K562 (cell line): ENCODE measurements at regions not wholly inside any gene's neighbourhood (a gene's known extent, or its start where the extent isn't known, plus 50 kb on each side); places are given as distances from the start of the nearest gene placed in this dataset.

Source experiments
- ATAC-seq: fragments of 200-7000 bp; cut with Tn5 transposase; 3 replicates; pipeline ENCODE4 v1.9.1; 2020; ENCODE audit warnings: moderate library complexity
- BruUV-seq: library from RNA; stranded (reverse); fragments of 400-500 nt; replicated peaks from 2 replicates; lab custom pipeline; 2021; lab: Mats Ljungman, UMichigan
- CTCF ChIA-PET: fragments of 300-600 bp; formaldehyde crosslinking; extraction: SDS; loops from one replicate; lab custom pipeline; 2021; ENCODE audit warnings: low intra/inter-chr PET ratio; lab: Yijun Ruan, JAX
- POLR2A ChIA-PET: fragments of 300-600, 350-650 bp; sonication (Branson Sonifier 250); formaldehyde crosslinking; extraction: SDS; loops from one replicate; lab custom pipeline; 2021; ENCODE audit warnings: antibody characterized with exemption, inconsistent platforms; lab: Yijun Ruan, JAX
- DNase-seq, 4 experiments: peaks; one replicate each; pipeline versions ENCODE4 v3.0.0 to v3.0.0-alpha.2; 2011 to 2018; ENCODE audit warnings: low spot score in 3 of 4, mixed read lengths in 3 of 4; ENCODE audit errors: extremely low read depth in 1 of 4
- FAIRE-seq: peaks from 2 replicates; lab custom pipeline; 2011; peaks lifted over from hg19 to GRCh38; lab: Jason Lieb, UNC
- H2AFZ ChIP-seq: 2 replicates; pipeline ENCODE4 v1.6.0; 2011; ENCODE audit warnings: low read depth, low read length, control low read depth, inconsistent platforms
- H3K27ac ChIP-seq: fragments of 200-600 bp; 3 replicates; pipeline ENCODE4 v1.8.0; 2011; ENCODE audit warnings: low read depth, mild to moderate bottlenecking, control low read depth, inconsistent platforms, low read length, moderate library complexity, mixed read lengths; ENCODE audit errors: extremely low read depth
- H3K27me3 ChIP-seq, 2 experiments: fragments of 300-600 bp in 1 of 2; 2 replicates in 1 of 2; 3 replicates in 1 of 2; pipeline versions ENCODE4 v1.6.0 to v1.8.0; 2011; ENCODE audit warnings: inconsistent platforms in 2 of 2, low read length in 2 of 2, mild to moderate bottlenecking in 1 of 2, mixed read lengths in 1 of 2, moderate library complexity in 1 of 2; ENCODE audit not compliant: control insufficient read depth in 2 of 2, insufficient read depth in 2 of 2
- H3K36me3 ChIP-seq: fragments of 300-600 bp; 3 replicates; pipeline ENCODE4 v1.8.0; 2011; ENCODE audit warnings: mild to moderate bottlenecking, low read length, inconsistent platforms; ENCODE audit not compliant: control insufficient read depth, insufficient read depth
- H3K4me1 ChIP-seq, 2 experiments: fragments of 200-600 bp in 1 of 2; replicated peaks in 1 of 2; 2 replicates in 1 of 2; 3 replicates in 1 of 2; pipeline versions ENCODE4 v1.5.1 to v1.8.0; 2011; ENCODE audit warnings: inconsistent platforms in 2 of 2, low read length in 2 of 2, mild to moderate bottlenecking in 1 of 2, mixed read lengths in 1 of 2, moderate library complexity in 1 of 2; ENCODE audit not compliant: control insufficient read depth in 2 of 2, insufficient read depth in 2 of 2
- H3K4me2 ChIP-seq: 2 replicates; pipeline ENCODE4 v1.6.1; 2011; ENCODE audit warnings: low read length, control low read depth, inconsistent platforms, mixed read lengths; ENCODE audit not compliant: insufficient read depth
- H3K4me3 ChIP-seq: fragments of 200-600 bp; sonication (generic), shearing (Covaris generic); 2 replicates; pipeline ENCODE4 v1.5.1; 2016; ENCODE audit warnings: control low read depth, inconsistent platforms
- H3K79me2 ChIP-seq: fragments of 200-600 bp; 3 replicates; pipeline ENCODE4 v1.8.0; 2011; ENCODE audit warnings: low read length, inconsistent platforms; ENCODE audit not compliant: control insufficient read depth, insufficient read depth
- H3K9ac ChIP-seq, 2 experiments: 2 replicates each; pipeline versions ENCODE4 v1.6.0 to v1.6.1; 2011; ENCODE audit warnings: low read depth in 2 of 2, low read length in 2 of 2, control low read depth in 1 of 2, inconsistent platforms in 1 of 2, mild to moderate bottlenecking in 1 of 2, mixed read lengths in 1 of 2; ENCODE audit not compliant: insufficient read depth in 1 of 2
- H3K9me1 ChIP-seq: one replicate; pipeline ENCODE4 v1.6.0; 2011; ENCODE audit warnings: inconsistent platforms, mild to moderate bottlenecking, low read length, moderate library complexity; ENCODE audit not compliant: control insufficient read depth, insufficient read depth
- H3K9me3 ChIP-seq: replicated peaks from 2 replicates; pipeline ENCODE4 v1.5.1; 2011; ENCODE audit warnings: low read depth, low read length, inconsistent platforms; ENCODE audit not compliant: control insufficient read depth, insufficient read depth
- H4K20me1 ChIP-seq: replicated peaks from 2 replicates; pipeline ENCODE4 v1.6.1; 2011; ENCODE audit warnings: low read length, inconsistent platforms, mixed read lengths; ENCODE audit not compliant: control insufficient read depth, insufficient read depth
- CLOCK ChIP-seq: fragments of 250-450 bp; sonication (Bioruptor Pico); IDR thresholded peaks from 2 replicates; pipeline ENCODE4 v1.4.0; 2020; ENCODE audit warnings: mild to moderate bottlenecking, moderate library complexity, borderline replicate concordance
- ZBTB11 ChIP-seq, 3 experiments: fragments of 200-800 bp in 1 of 3; fragments of 250-450 bp in 1 of 3; fragments of 450-650 bp in 1 of 3; sonication (Bioruptor Pico) in 1 of 3; sonication (Bioruptor generic) in 1 of 3; formaldehyde crosslinking in 1 of 3; IDR thresholded peaks; 2 replicates each; pipeline versions ENCODE4 v1.6.1 to v1.8.0; 2016 to 2022; ENCODE audit warnings: mild to moderate bottlenecking in 2 of 3, missing genetic modification characterization in 2 of 3, missing compliant biosample characterization in 1 of 3, moderate library complexity in 1 of 3
- WGBS: fragments of 100-300 bp; shearing (Covaris generic); methylation state at CpG from one replicate; pipeline ENCODE4 v1.1.6; 2016; ENCODE audit warnings: low coverage, mixed read lengths; ENCODE audit not compliant: insufficient coverage; ENCODE audit errors: missing lambda C conversion rate; 5-methylcytosine and 5-hydroxymethylcytosine counted together
- in situ Hi-C: fragments of 300-500 bp; cut with MboI; formaldehyde crosslinking; loops from 4 replicates; pipeline ENCODE4 v1.15.0; 2018; ENCODE audit warnings: inconsistent platforms, mixed read lengths
- intact Hi-C: fragments of 100-400 bp; cut with micrococcal nuclease; formaldehyde crosslinking; loops from 2 replicates; pipeline ENCODE4 v1.14.2; 2022

DNA sequence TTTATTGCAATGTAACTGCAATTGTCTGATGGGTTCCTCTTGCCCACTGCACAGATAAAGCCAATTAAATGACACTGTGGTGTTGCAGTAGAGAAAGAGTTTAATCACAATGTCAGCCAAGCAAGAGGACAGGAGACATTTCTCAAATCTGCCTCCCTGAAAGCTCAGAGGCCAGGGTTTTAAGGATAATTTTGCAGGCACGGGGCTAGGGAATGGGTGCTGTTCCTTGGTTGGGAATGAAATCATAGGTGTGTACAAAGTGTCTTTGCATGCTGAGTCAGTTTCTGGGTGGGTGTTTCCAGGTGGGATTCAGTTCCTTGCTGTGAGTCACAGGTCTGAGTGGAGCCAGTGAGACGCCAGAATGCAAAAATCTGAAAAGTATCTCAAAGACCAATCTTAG, 271.4 kb downstream of the DOK5 start:
- Histone ChIP-seq H3K9me1 (no peaks in the 10 kb centered on the region), H3K9ac (no peak overlapping the region), H3K79me2 (no peaks in the 10 kb centered on the region), H3K4me2 (no peak overlapping the region), H3K36me3 (no peaks in the 10 kb centered on the region), H4K20me1 (no peaks in the 10 kb centered on the region), H3K27me3 (no peaks in the 10 kb centered on the region), H2AFZ (no peak overlapping the region), H3K4me1 (no peaks in the 10 kb centered on the region), H3K4me3 (no peak overlapping the region), H3K27ac (no peak overlapping the region), H3K9me3 (no peaks in the 10 kb centered on the region)
- ChIA-PET CTCF (no interaction called here), POLR2A (no interaction called here)
- 0% methylated on average over 1 of the region's 2 CpGs for WGBS
- DNase-seq = no peak
- no TSS peak for BruUV-seq
- intact Hi-C loops (no loop called here), in situ Hi-C loops (no loop called here)
- no peak for FAIRE-seq
- no peak for ATAC-seq
- TF ChIP-seq ZBTB11 (CRISPR knock-in tag; IDR thresholded peaks at IDR 0.05) (peak in 1 of 3 experiments; percentile 69; a peak in 2 of 6 replicates), CLOCK (CRISPR knock-in tag) (no peak)
